GM10266 (cell line): ENCODE measurements at regions not wholly inside any gene's neighbourhood (a gene's known extent, or its start where the extent isn't known, plus 50 kb on each side); places are given as distances from the start of the nearest gene placed in this dataset.

Experiments used
- DNase-seq: peaks from one replicate; pipeline ENCODE4 v3.0.0; 2012; ENCODE audit errors: extremely low spot score
- CTCF ChIP-seq: IDR thresholded peaks from 2 replicates; pipeline ENCODE4 v1.5.1; 2012; ENCODE audit warnings: mild to moderate bottlenecking, low read depth; ENCODE audit not compliant: control insufficient read depth, insufficient read depth; ENCODE audit errors: missing control alignments

GRCh38 chr1:68953311-68953710, 456.4 kb upstream of the DEPDC1 start:
- TF ChIP-seq CTCF: no peak
- DNase-seq: no peak

GRCh38 chr1:68954841-68955240, 458.0 kb upstream of the DEPDC1 start:
- DNase-seq: no peak
- no peak for TF ChIP-seq CTCF

- no peak for TF ChIP-seq CTCF
- no peak for DNase-seq
These were observed 458.5 kb upstream of the DEPDC1 start for GRCh38 chr1:68955424-68955823.

DNA sequence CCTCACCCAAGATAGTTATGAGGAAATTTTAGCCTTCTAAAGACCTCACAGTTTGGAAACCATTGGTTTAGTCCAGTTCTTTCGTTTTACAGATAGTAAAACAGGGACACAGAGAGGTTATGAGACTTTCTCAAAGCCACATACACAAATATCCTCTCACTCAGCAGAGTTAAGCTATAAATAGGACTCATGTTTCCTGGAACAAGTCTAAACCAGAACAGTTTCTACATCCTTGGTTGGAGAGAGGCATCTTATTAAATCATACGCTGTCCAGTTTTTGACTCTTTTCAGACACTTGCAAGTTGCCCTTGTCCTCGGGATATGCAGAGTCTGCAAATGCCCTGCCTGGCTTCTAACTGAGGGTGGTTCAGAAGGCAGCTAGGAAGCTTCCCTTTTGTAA, 462.1 kb upstream of the DEPDC1 start:
- no peak for DNase-seq
- no peak for TF ChIP-seq CTCF

- TF ChIP-seq CTCF: no peak
- no peak for DNase-seq
These were observed 462.7 kb upstream of the DEPDC1 start for GRCh38 chr1:68959461-68960030.

DNA sequence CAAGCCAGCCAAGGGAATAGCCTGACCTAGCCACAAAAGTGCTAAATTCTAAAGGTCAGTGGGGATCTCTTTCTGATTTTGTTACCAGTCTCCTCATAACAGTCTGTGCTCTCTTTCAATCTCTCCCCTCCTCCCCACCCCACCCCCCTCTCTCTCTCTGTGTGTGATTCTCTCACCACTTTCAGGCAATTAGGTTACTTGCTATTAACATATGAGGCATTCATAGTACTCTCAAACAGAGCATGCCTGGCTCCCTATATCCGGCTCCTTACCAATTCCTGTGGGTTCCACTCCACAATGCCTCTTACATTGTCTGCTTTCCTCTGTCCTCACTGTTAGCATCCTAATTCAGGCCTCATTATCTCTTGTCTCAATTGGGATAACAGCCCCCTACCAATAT, 464.3 kb upstream of the DEPDC1 start:
- no peak for DNase-seq

GRCh38 chr1:68963353-68963752, 466.5 kb upstream of the DEPDC1 start:
- no peak for DNase-seq

More for the DNA sequence above, 464.3 kb upstream of the DEPDC1 start:
- no peak for TF ChIP-seq CTCF

More at GRCh38 chr1:68963353-68963752, 466.5 kb upstream of the DEPDC1 start:
- no peak for TF ChIP-seq CTCF
